GM23338 (cell line): ENCODE measurements at regions not wholly inside any gene's neighbourhood (a gene's known extent, or its start where the extent isn't known, plus 50 kb on each side); places are given as distances from the start of the nearest gene placed in this dataset.

ENCODE experiments used
- ATAC-seq: fragments of 200-7000 bp; cut with Tn5 transposase; 3 replicates; pipeline ENCODE4 v1.9.1; 2020
- DNase-seq: peaks from one replicate; pipeline ENCODE4 v3.0.0-alpha.2; 2015; ENCODE audit warnings: low spot score
- H2AFZ ChIP-seq: fragments of 200-600 bp; sonication (generic); 2 replicates; pipeline ENCODE4 v1.8.0; 2016; ENCODE audit warnings: antibody characterized with exemption, mild to moderate bottlenecking, moderate library complexity
- H3F3A ChIP-seq: fragments of 200-600 bp; sonication (generic); replicated peaks from 2 replicates; pipeline ENCODE4 v1.8.0; 2017; ENCODE audit warnings: antibody characterized with exemption, mixed run types, low read depth
- H3K27ac ChIP-seq: fragments of 200-600 bp; sonication (generic); 2 replicates; pipeline ENCODE4 v1.6.1; 2016; ENCODE audit warnings: low read depth
- H3K27me3 ChIP-seq: fragments of 200-600 bp; sonication (generic); 2 replicates; pipeline ENCODE4 v1.8.0; 2016; ENCODE audit warnings: mild to moderate bottlenecking, mixed run types, moderate library complexity; ENCODE audit not compliant: insufficient read depth
- H3K36me3 ChIP-seq: fragments of 200-600 bp; sonication (generic); 2 replicates; pipeline ENCODE4 v1.8.0; 2016; ENCODE audit warnings: mild to moderate bottlenecking; ENCODE audit not compliant: insufficient read depth
- H3K4me1 ChIP-seq: fragments of 200-600 bp; sonication (generic); 2 replicates; pipeline ENCODE4 v1.8.0; 2016; ENCODE audit warnings: mild to moderate bottlenecking, moderate library complexity; ENCODE audit not compliant: insufficient read depth
- H3K4me2 ChIP-seq: fragments of 200-600 bp; sonication (generic); 2 replicates; pipeline ENCODE4 v1.7.1; 2017; ENCODE audit warnings: mixed run types
- H3K4me3 ChIP-seq: fragments of 200-600 bp; sonication (generic); 2 replicates; pipeline ENCODE4 v1.6.1; 2016; ENCODE audit warnings: mixed run types
- H3K79me2 ChIP-seq: fragments of 200-600 bp; sonication (generic); replicated peaks from 2 replicates; pipeline ENCODE4 v1.8.0; 2017; ENCODE audit warnings: mild to moderate bottlenecking; ENCODE audit not compliant: insufficient read depth
- H3K9me2 ChIP-seq: fragments of 200-600 bp; sonication (generic); 2 replicates; pipeline ENCODE4 v1.8.0; 2017; ENCODE audit not compliant: insufficient read depth
- H4K20me1 ChIP-seq: fragments of 200-600 bp; sonication (generic); replicated peaks from 2 replicates; pipeline ENCODE4 v1.8.0; 2017; ENCODE audit warnings: mild to moderate bottlenecking; ENCODE audit not compliant: insufficient read depth
- H3K27ac Mint-ChIP-seq: 2 replicates; pipeline ENCODE4 v1.8.0; 2020; ENCODE audit warnings: inconsistent platforms, mild to moderate bottlenecking, moderate library complexity, mixed read lengths
- H3K27me3 Mint-ChIP-seq: 3 replicates; pipeline ENCODE4 v1.8.0; 2022; ENCODE audit warnings: low read depth, mild to moderate bottlenecking, moderate library complexity, mixed read lengths, inconsistent platforms; ENCODE audit not compliant: insufficient read depth, poor library complexity
- H3K36me3 Mint-ChIP-seq: 3 replicates; pipeline ENCODE4 v1.8.0; 2021; ENCODE audit warnings: low read depth, mild to moderate bottlenecking, inconsistent platforms, moderate library complexity, mixed read lengths
- H3K4me1 Mint-ChIP-seq: 3 replicates; pipeline ENCODE4 v1.8.0; 2020; ENCODE audit warnings: mild to moderate bottlenecking, inconsistent platforms, mixed read lengths
- H3K4me3 Mint-ChIP-seq: 3 replicates; pipeline ENCODE4 v1.8.0; 2021; ENCODE audit warnings: moderate library complexity, mild to moderate bottlenecking, inconsistent platforms, mixed read lengths
- H3K9me3 Mint-ChIP-seq: 3 replicates; pipeline ENCODE4 v1.8.0; 2020; ENCODE audit warnings: moderate library complexity, mild to moderate bottlenecking, inconsistent platforms, mixed read lengths
- CREB1 ChIP-seq: fragments of 250-450 bp; sonication (Bioruptor Pico); IDR thresholded peaks from 2 replicates; pipeline ENCODE4 v1.5.0; 2020; ENCODE audit warnings: low read depth, mild to moderate bottlenecking, moderate library complexity
- EZH2phosphoT487 ChIP-seq: fragments of 200-600 bp; sonication (generic); IDR thresholded peaks from one replicate; pipeline ENCODE4 v1.8.1; 2018; ENCODE audit warnings: antibody characterized with exemption; ENCODE audit not compliant: unreplicated experiment
- JUNB ChIP-seq: IDR thresholded peaks from one replicate; pipeline ENCODE4 v1.6.1; 2016; ENCODE audit warnings: antibody characterized with exemption; ENCODE audit not compliant: unreplicated experiment
- POLR2AphosphoS5 ChIP-seq: IDR thresholded peaks from 2 replicates; pipeline ENCODE4 v1.6.1; 2016; ENCODE audit warnings: antibody characterized with exemption, low read depth
- TF ChIP-seq, protein P1 (sequence below): IDR thresholded peaks from one replicate; pipeline ENCODE4 v1.6.1; 2018; ENCODE audit warnings: antibody characterized with exemption; ENCODE audit not compliant: unreplicated experiment
- TF ChIP-seq, protein P2 (sequence below): fragments of 250-450 bp; sonication (Bioruptor Pico); IDR thresholded peaks from 2 replicates; pipeline ENCODE4 v1.5.0; 2020; ENCODE audit warnings: mild to moderate bottlenecking, moderate library complexity

DNA sequence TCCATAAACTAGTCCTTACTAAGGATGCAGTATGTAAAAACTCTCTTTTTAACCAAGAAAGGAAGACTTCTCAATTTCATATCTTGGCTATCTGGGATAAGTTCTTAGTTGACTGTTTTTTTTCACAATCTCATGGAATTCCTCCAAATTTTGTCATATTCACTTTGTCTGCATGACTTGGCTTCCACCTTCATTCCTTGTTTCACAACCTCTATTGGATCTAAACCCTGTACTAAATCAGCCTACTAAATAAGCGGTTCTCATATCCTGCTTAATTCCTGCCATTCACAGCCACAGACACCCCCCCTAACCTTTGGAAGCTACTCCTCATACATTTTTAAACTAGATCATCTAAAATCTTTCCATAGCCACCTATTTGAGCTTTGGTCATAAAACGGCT lies 370.6 kb upstream of the NAALADL2 start:
- H3K27me3 Mint-ChIP-seq, result no peaks in the 10 kb centered on the region
- Histone ChIP-seq H3K27me3 (no peaks in the 10 kb centered on the region), H3K36me3 (no peaks in the 10 kb centered on the region), H3K27ac (no peak overlapping the region), H3K4me2 (no peak overlapping the region), H2AFZ (no peak overlapping the region), H3K4me3 (no peak overlapping the region), H4K20me1 (no peaks in the 10 kb centered on the region), H3K9me2 (no peaks in the 10 kb centered on the region), H3F3A (no peaks in the 10 kb centered on the region), H3K79me2 (no peaks in the 10 kb centered on the region), H3K4me1 (no peaks in the 10 kb centered on the region)
- no peak overlapping the region for H3K27ac Mint-ChIP-seq
- peaks cover 4% of the 10 kb centered on the region; the same call in 1 of the 3 replicates for H3K36me3 Mint-ChIP-seq
- DNase-seq, result no peak
- H3K4me1 Mint-ChIP-seq, result 0 out of 3 replicates have a peak, but pooled peaks cover 4% of the 10 kb centered on the region
- TF ChIP-seq CREB1 (CRISPR knock-in tag) (no peak), POLR2AphosphoS5 (no peak), JUNB (no peak), EZH2phosphoT487 (no peak)
- TF ChIP-seq, protein P1, sequence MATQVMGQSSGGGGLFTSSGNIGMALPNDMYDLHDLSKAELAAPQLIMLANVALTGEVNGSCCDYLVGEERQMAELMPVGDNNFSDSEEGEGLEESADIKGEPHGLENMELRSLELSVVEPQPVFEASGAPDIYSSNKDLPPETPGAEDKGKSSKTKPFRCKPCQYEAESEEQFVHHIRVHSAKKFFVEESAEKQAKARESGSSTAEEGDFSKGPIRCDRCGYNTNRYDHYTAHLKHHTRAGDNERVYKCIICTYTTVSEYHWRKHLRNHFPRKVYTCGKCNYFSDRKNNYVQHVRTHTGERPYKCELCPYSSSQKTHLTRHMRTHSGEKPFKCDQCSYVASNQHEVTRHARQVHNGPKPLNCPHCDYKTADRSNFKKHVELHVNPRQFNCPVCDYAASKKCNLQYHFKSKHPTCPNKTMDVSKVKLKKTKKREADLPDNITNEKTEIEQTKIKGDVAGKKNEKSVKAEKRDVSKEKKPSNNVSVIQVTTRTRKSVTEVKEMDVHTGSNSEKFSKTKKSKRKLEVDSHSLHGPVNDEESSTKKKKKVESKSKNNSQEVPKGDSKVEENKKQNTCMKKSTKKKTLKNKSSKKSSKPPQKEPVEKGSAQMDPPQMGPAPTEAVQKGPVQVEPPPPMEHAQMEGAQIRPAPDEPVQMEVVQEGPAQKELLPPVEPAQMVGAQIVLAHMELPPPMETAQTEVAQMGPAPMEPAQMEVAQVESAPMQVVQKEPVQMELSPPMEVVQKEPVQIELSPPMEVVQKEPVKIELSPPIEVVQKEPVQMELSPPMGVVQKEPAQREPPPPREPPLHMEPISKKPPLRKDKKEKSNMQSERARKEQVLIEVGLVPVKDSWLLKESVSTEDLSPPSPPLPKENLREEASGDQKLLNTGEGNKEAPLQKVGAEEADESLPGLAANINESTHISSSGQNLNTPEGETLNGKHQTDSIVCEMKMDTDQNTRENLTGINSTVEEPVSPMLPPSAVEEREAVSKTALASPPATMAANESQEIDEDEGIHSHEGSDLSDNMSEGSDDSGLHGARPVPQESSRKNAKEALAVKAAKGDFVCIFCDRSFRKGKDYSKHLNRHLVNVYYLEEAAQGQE, result no peak
- TF ChIP-seq, protein P2, sequence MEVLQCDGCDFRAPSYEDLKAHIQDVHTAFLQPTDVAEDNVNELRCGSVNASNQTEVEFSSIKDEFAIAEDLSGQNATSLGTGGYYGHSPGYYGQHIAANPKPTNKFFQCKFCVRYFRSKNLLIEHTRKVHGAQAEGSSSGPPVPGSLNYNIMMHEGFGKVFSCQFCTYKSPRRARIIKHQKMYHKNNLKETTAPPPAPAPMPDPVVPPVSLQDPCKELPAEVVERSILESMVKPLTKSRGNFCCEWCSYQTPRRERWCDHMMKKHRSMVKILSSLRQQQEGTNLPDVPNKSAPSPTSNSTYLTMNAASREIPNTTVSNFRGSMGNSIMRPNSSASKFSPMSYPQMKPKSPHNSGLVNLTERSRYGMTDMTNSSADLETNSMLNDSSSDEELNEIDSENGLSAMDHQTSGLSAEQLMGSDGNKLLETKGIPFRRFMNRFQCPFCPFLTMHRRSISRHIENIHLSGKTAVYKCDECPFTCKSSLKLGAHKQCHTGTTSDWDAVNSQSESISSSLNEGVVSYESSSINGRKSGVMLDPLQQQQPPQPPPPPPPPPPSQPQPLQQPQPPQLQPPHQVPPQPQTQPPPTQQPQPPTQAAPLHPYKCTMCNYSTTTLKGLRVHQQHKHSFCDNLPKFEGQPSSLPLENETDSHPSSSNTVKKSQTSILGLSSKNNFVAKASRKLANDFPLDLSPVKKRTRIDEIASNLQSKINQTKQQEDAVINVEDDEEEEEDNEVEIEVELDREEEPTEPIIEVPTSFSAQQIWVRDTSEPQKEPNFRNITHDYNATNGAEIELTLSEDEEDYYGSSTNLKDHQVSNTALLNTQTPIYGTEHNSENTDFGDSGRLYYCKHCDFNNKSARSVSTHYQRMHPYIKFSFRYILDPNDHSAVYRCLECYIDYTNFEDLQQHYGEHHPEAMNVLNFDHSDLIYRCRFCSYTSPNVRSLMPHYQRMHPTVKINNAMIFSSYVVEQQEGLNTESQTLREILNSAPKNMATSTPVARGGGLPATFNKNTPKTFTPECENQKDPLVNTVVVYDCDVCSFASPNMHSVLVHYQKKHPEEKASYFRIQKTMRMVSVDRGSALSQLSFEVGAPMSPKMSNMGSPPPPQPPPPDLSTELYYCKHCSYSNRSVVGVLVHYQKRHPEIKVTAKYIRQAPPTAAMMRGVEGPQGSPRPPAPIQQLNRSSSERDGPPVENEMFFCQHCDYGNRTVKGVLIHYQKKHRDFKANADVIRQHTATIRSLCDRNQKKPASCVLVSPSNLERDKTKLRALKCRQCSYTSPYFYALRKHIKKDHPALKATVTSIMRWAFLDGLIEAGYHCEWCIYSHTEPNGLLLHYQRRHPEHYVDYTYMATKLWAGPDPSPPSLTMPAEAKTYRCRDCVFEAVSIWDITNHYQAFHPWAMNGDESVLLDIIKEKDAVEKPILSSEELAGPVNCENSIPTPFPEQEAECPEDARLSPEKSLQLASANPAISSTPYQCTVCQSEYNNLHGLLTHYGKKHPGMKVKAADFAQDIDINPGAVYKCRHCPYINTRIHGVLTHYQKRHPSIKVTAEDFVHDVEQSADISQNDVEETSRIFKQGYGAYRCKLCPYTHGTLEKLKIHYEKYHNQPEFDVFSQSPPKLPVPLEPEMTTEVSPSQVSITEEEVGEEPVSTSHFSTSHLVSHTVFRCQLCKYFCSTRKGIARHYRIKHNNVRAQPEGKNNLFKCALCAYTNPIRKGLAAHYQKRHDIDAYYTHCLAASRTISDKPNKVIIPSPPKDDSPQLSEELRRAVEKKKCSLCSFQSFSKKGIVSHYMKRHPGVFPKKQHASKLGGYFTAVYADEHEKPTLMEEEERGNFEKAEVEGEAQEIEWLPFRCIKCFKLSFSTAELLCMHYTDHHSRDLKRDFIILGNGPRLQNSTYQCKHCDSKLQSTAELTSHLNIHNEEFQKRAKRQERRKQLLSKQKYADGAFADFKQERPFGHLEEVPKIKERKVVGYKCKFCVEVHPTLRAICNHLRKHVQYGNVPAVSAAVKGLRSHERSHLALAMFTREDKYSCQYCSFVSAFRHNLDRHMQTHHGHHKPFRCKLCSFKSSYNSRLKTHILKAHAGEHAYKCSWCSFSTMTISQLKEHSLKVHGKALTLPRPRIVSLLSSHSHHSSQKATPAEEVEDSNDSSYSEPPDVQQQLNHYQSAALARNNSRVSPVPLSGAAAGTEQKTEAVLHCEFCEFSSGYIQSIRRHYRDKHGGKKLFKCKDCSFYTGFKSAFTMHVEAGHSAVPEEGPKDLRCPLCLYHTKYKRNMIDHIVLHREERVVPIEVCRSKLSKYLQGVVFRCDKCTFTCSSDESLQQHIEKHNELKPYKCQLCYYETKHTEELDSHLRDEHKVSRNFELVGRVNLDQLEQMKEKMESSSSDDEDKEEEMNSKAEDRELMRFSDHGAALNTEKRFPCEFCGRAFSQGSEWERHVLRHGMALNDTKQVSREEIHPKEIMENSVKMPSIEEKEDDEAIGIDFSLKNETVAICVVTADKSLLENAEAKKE (CRISPR knock-in tag), result no peak
- no peak overlapping the region for H3K4me3 Mint-ChIP-seq
- H3K9me3 Mint-ChIP-seq, result peaks cover 5% of the 10 kb centered on the region; the same call in 1 of the 3 replicates
- no peak for ATAC-seq
